ENCODE measurements at regions not wholly inside any gene's neighbourhood (a gene's known extent, or its start where the extent isn't known, plus 50 kb on each side); places are given as distances from the start of the nearest gene placed in this dataset.

DNA sequence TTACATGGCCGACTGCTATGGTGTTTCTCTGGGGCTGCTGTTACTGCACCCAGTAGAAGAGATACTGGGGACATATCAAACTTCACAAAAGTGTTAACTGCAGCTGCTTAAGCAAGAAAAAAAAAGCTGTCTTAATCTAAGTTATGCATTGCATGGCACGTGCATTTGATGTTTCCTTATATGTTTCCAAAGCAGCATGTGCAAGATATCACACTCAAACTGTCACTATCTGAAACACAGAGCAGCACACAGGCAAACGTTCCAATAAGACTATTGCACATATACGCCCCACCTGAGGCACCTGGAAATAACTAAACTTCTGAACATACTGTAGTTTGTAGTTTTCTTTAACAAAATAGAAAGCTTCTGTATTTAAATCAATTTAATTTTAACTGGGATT, 671.4 kb upstream of the ADGRL2 start:
- intact Hi-C loops (cut with micrococcal nuclease; ENCODE audit: unreplicated experiment), result no loop called here
- no peak for DNase-seq
- peaks cover 11% of the 10 kb centered on the region for H3K4me1 Mint-ChIP-seq (ENCODE audit: low read depth, unreplicated experiment)
- H3K4me3 Mint-ChIP-seq (ENCODE audit: low read depth, unreplicated experiment), result no peak overlapping the region
- no peaks in the 10 kb centered on the region for H3K9me3 Mint-ChIP-seq (ENCODE audit: low read depth, unreplicated experiment)
- TF ChIP-seq, protein P1, sequence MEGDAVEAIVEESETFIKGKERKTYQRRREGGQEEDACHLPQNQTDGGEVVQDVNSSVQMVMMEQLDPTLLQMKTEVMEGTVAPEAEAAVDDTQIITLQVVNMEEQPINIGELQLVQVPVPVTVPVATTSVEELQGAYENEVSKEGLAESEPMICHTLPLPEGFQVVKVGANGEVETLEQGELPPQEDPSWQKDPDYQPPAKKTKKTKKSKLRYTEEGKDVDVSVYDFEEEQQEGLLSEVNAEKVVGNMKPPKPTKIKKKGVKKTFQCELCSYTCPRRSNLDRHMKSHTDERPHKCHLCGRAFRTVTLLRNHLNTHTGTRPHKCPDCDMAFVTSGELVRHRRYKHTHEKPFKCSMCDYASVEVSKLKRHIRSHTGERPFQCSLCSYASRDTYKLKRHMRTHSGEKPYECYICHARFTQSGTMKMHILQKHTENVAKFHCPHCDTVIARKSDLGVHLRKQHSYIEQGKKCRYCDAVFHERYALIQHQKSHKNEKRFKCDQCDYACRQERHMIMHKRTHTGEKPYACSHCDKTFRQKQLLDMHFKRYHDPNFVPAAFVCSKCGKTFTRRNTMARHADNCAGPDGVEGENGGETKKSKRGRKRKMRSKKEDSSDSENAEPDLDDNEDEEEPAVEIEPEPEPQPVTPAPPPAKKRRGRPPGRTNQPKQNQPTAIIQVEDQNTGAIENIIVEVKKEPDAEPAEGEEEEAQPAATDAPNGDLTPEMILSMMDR (IDR thresholded peaks at IDR 0.05; ENCODE audit: unreplicated experiment), result no peak
- no peaks in the 10 kb centered on the region for H3K27me3 Mint-ChIP-seq (ENCODE audit: unreplicated experiment)
- no peak overlapping the region for H3K27ac Mint-ChIP-seq (ENCODE audit: unreplicated experiment)
- CTCF ChIA-PET, result no interaction called here
- BruUV-seq (replicated peaks), result no TSS peak
- H3K36me3 Mint-ChIP-seq (ENCODE audit: insufficient read depth, unreplicated experiment), result no peaks in the 10 kb centered on the region

DNA sequence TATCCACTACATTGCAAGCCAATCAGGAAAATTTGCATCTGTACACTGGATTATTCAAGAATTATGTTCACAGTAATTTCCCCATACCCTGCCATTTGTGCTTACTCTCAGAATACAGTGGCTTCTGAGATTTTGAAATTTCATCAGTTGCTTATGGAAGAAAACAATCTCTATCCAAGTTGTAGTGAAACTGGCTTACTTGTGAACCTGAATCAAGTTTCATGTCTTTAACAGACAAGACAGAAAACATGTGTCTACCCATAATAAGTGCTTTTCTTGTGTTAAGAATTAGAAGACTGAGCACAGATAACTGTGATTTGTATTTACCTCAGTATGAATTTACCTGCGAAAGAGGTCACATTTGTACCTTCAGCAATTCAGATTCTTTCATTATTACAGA, 672.7 kb upstream of the ADGRL2 start:
- H3K4me3 Mint-ChIP-seq (ENCODE audit: low read depth, unreplicated experiment), result no peak overlapping the region
- H3K27me3 Mint-ChIP-seq (ENCODE audit: unreplicated experiment), result no peaks in the 10 kb centered on the region
- intact Hi-C loops (cut with micrococcal nuclease; ENCODE audit: unreplicated experiment), result no loop called here
- H3K27ac Mint-ChIP-seq (ENCODE audit: unreplicated experiment), result no peak overlapping the region
- CTCF ChIA-PET, result no interaction called here
- BruUV-seq (replicated peaks), result no TSS peak
- no peaks in the 10 kb centered on the region for H3K9me3 Mint-ChIP-seq (ENCODE audit: low read depth, unreplicated experiment)
- no peak for DNase-seq
- no peaks in the 10 kb centered on the region for H3K36me3 Mint-ChIP-seq (ENCODE audit: insufficient read depth, unreplicated experiment)
- peaks cover 11% of the 10 kb centered on the region for H3K4me1 Mint-ChIP-seq (ENCODE audit: low read depth, unreplicated experiment)
- TF ChIP-seq, protein P1 (IDR thresholded peaks at IDR 0.05; ENCODE audit: unreplicated experiment), result no peak

DNA sequence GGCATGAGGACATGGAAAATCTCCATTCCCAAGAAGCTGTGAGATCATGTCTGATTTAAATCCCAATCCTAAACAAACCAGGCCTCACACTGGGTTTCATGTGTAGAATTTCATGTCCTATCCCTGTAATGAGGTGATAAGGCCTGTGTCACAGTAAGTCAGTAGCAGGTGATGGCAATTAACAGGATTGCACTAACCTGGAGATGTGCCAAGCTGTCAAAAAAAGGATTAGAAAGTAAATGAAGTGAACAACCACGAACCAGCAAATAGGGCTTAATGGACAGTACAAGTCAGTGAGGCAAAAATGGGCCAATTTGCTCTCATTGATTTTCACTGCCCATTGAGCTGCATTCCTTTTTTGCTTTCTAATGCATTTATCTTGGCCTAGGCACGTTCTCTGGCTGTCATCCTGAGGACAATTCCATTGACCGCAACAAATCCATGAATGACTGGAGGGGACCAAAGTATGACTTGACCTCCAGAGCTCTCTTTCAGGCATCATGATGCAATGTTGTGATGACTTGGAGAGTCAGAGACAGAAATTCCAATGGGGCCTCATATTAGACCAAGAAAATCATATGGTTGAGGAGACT, 673.6 kb upstream of the ADGRL2 start:
- Mint-ChIP-seq H3K36me3 (ENCODE audit: insufficient read depth, unreplicated experiment) (no peaks in the 10 kb centered on the region), H3K27me3 (ENCODE audit: unreplicated experiment) (no peaks in the 10 kb centered on the region), H3K4me3 (ENCODE audit: low read depth, unreplicated experiment) (no peak overlapping the region), H3K9me3 (ENCODE audit: low read depth, unreplicated experiment) (no peaks in the 10 kb centered on the region), H3K27ac (ENCODE audit: unreplicated experiment) (no peak overlapping the region), H3K4me1 (ENCODE audit: low read depth, unreplicated experiment) (peaks cover 11% of the 10 kb centered on the region)
- intact Hi-C loops (cut with micrococcal nuclease; ENCODE audit: unreplicated experiment), result no loop called here
- CTCF ChIA-PET, result no interaction called here
- TF ChIP-seq, protein P1 (IDR thresholded peaks at IDR 0.05; ENCODE audit: unreplicated experiment), result no peak
- no peak for DNase-seq
- BruUV-seq (replicated peaks), result no TSS peak

DNA sequence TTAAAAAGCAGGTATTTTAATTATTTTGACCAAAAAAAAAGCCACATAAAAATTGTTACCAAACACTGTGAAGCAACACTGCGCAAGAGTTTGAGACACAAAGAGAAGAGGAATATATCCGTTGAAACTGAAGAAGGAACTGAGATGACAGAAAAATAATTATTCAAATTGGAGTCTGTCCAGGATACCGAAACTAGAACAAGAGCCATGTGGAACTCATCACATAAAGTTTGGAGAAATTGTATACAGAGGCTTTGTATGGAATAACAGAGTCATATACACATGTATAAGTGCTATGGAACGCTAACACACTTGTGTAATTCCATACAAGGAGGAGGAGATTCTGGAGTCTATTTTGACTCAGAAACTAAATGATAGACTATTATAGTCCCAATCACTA, 675.1 kb upstream of the ADGRL2 start:
- Mint-ChIP-seq H3K9me3 (ENCODE audit: low read depth, unreplicated experiment) (no peaks in the 10 kb centered on the region), H3K4me3 (ENCODE audit: low read depth, unreplicated experiment) (no peak overlapping the region), H3K27me3 (ENCODE audit: unreplicated experiment) (no peaks in the 10 kb centered on the region), H3K27ac (ENCODE audit: unreplicated experiment) (no peak overlapping the region), H3K36me3 (ENCODE audit: insufficient read depth, unreplicated experiment) (no peaks in the 10 kb centered on the region), H3K4me1 (ENCODE audit: low read depth, unreplicated experiment) (peaks cover 11% of the 10 kb centered on the region)
- no peak for DNase-seq
- CTCF ChIA-PET, result interaction anchor here (0.7 kb wide), 1 partner anchor 212 kb away, joined by 3 read pairs; no protein-coding TSS in a partner anchor
- TF ChIP-seq, protein P1 (IDR thresholded peaks at IDR 0.05; ENCODE audit: unreplicated experiment), result no peak
- BruUV-seq (replicated peaks), result no TSS peak
- intact Hi-C loops (cut with micrococcal nuclease; ENCODE audit: unreplicated experiment), result no loop called here
